HEK293T (cell line): ENCODE measurements at regions not wholly inside any gene's neighbourhood (a gene's known extent, or its start where the extent isn't known, plus 50 kb on each side); places are given as distances from the start of the nearest gene placed in this dataset.

Experiments
- BHLHE40 ChIP-seq: fragments of 450-650 bp; IDR thresholded peaks from 2 replicates; pipeline ENCODE4 v1.6.1; 2016; ENCODE audit warnings: mild to moderate bottlenecking, moderate library complexity, borderline replicate concordance
- CTBP1 ChIP-seq: fragments of 450-650 bp; IDR thresholded peaks from 2 replicates; pipeline ENCODE4 v1.6.1; 2016; ENCODE audit warnings: borderline replicate concordance
- ELF4 ChIP-seq: fragments of 450-650 bp; IDR thresholded peaks from 2 replicates; pipeline ENCODE4 v1.6.1; 2017; ENCODE audit warnings: antibody characterized with exemption
- FOXA1 ChIP-seq: fragments of 450-650 bp; IDR thresholded peaks from 2 replicates; pipeline ENCODE4 v1.6.1; 2016; ENCODE audit warnings: mild to moderate bottlenecking
- FOXK2 ChIP-seq: fragments of 450-650 bp; IDR thresholded peaks from 2 replicates; pipeline ENCODE4 v1.6.1; 2016; ENCODE audit warnings: mild to moderate bottlenecking
- FOXM1 ChIP-seq: fragments of 450-650 bp; IDR thresholded peaks from 2 replicates; pipeline ENCODE4 v1.6.1; 2017; ENCODE audit warnings: mild to moderate bottlenecking, borderline replicate concordance
- L3MBTL2 ChIP-seq: fragments of 450-650 bp; conservative IDR thresholded peaks from 2 replicates; pipeline ENCODE4 v1.6.1; 2016; ENCODE audit warnings: mild to moderate bottlenecking
- SP1 ChIP-seq: fragments of 450-650 bp; IDR thresholded peaks from 2 replicates; pipeline ENCODE4 v1.6.1; 2017
- SUZ12 ChIP-seq: fragments of 450-650 bp; IDR thresholded peaks from 2 replicates; pipeline ENCODE4 v1.6.1; 2016; ENCODE audit warnings: mild to moderate bottlenecking
- ZNF384 ChIP-seq: fragments of 450-650 bp; IDR thresholded peaks from 2 replicates; pipeline ENCODE4 v1.6.1; 2016

GRCh38 chr22:46100401-46101105 lies 49.8 kb upstream of the PPARA start:
- TF ChIP-seq CTBP1, result no peak
- TF ChIP-seq ELF4, result no peak
- no peak for TF ChIP-seq ZNF384
- no peak for TF ChIP-seq BHLHE40
- no peak for TF ChIP-seq FOXA1
- no peak for TF ChIP-seq L3MBTL2
- no peak for TF ChIP-seq SP1
- no peak for TF ChIP-seq FOXK2
- TF ChIP-seq SUZ12, result no peak
- TF ChIP-seq FOXM1, result no peak
